D341Med (cell line): ENCODE measurements at regions not wholly inside any gene's neighbourhood (a gene's known extent, or its start where the extent isn't known, plus 50 kb on each side); places are given as distances from the start of the nearest gene placed in this dataset.

ENCODE experiments used
- DNase-seq: peaks from one replicate; pipeline ENCODE4 v3.0.0; 2012; ENCODE audit warnings: low spot score

GRCh38 chr9:99327667-99328066 lies 105.6 kb downstream of the SEC61B start:
- no peak for DNase-seq

GRCh38 chr9:99335280-99335679 lies 113.2 kb downstream of the SEC61B start:
- no peak for DNase-seq

GRCh38 chr9:99336005-99336404 lies 113.9 kb downstream of the SEC61B start:
- DNase-seq = no peak

DNA sequence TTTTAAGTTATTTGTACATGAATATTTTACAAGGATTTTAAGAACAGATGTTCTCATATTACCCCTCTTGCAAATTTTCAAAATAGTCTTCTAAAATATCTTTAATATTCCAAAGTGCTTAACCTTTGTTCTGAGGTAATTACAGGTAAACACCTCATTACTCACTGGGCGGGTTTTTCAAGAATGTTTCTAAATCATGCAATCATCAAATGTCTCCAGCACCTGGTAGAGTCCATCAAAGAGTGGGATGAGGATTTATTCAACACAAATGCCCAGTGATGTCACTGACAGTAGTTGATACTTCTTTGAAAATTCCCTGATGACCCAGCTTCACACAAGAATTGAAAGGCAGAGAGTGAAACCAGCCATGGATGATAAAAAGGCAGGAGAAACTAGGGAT lies 114.4 kb downstream of the SEC61B start:
- no peak for DNase-seq

GRCh38 chr9:99340281-99340680 lies 118.2 kb downstream of the SEC61B start:
- DNase-seq = no peak

- no peak for DNase-seq
These were observed 119.6 kb downstream of the SEC61B start for GRCh38 chr9:99341686-99342085.

- DNase-seq = no peak
These were observed 123.4 kb downstream of the SEC61B start for GRCh38 chr9:99345451-99345850.

- no peak for DNase-seq
These were observed 123.9 kb downstream of the SEC61B start for GRCh38 chr9:99345942-99346341.

- DNase-seq = no peak
These were observed 125.5 kb downstream of the SEC61B start for GRCh38 chr9:99347568-99347967.

DNA sequence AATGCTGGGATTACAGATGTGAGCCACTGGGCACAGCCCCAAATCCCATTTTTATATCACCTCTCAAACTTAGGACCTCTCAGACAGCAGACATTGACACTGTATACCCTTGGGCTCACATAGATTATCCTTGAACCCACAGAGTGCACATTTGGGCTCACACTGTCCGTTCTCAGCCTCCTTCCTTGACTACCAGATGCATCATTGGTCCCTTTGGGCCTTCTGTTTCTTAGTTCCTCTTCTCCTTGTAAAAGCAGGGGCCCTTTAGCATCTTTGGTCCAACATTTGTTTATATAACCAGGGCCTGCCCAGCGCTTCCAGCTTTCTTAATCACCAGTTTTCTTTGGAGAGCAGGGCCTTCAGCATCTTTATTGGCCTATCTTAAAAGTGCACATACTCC lies 126.2 kb downstream of the SEC61B start:
- DNase-seq = no peak

DNA sequence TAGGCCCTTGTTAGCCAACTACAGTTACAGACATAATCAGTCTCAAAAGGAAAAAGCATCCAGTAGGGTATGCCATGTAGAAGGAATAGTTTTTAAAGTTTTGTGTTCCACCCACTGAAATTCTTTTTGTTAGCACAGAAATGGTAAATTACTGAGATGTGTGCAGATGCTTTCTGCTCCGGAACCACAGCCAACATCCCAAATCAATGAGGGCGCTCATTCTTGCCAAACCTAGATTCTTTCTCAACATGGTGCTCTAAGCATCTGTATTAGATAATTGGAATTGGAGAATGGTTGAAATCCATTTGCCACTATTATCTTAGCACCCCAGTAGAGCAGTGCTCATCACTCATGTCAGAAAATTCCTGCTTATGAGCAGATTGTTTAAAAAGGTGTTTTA lies 127.8 kb downstream of the SEC61B start:
- no peak for DNase-seq

GRCh38 chr9:99350461-99350860 lies 128.4 kb downstream of the SEC61B start:
- DNase-seq = no peak

- no peak for DNase-seq
These were observed 129.6 kb downstream of the SEC61B start for GRCh38 chr9:99351647-99352046.

DNA sequence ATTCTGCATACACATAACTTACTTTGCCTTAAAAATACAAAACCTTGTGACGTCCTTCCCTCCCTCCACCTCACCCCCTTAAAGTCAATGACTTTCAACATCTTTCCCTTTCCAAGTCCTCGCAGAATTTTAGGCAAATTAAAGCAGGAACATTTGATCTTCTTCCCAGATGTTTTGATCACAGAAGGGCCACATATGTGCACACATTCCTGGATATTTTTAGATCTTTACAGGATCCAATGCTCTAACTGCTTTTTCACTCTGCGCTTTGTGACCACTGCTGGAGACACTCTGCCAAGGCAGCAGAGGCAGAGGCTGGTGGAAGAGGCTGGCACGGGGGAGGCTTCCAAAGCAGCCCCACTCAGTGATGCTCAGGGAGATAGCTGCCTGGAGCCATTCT lies 130.7 kb downstream of the SEC61B start:
- DNase-seq = no peak

DNA sequence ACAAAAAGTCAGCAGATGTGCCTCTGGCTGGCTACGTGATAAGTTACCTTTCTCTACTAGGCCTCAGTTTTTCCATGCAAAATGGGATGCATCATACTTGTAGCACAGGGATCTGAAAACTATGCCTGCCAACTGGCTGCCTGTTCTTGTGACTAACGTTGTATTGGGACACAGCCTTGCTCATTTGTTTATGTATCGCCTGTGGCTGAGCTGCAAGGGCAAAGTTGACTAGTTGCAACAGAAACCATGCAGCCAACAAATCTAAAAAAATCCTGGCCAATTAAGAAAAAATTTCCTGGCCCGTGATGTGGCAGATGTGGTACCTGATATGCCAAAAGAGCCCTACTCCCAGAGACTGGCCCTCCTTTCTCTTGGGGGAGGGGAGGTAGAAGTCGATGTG lies 131.3 kb downstream of the SEC61B start:
- no peak for DNase-seq

DNA sequence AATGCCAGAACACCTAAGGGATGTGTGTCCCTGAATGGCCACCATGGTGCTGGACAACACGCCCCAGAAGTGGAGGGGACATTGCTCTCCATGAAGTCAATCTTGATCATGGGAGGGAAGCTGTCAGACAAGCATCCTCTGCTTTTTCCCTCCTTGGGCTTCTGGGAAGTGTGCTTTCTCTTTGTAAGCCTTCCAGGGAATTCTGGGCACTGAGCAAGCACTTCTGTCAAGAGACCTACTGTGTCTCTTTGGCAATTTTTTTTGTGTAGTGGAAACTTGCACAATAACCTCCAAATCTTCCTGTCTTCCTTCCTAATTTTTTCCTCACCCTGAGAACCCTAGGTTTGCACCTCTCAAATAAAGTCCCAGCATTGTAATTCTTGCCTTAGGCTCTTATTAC lies 132.0 kb downstream of the SEC61B start:
- DNase-seq = no peak

- DNase-seq = no peak
These were observed 134.5 kb downstream of the SEC61B start for GRCh38 chr9:99356512-99356971.

- DNase-seq = no peak
These were observed 135.5 kb downstream of the SEC61B start for GRCh38 chr9:99357575-99357974.

GRCh38 chr9:99358668-99359067 lies 136.6 kb downstream of the SEC61B start:
- DNase-seq = no peak

DNA sequence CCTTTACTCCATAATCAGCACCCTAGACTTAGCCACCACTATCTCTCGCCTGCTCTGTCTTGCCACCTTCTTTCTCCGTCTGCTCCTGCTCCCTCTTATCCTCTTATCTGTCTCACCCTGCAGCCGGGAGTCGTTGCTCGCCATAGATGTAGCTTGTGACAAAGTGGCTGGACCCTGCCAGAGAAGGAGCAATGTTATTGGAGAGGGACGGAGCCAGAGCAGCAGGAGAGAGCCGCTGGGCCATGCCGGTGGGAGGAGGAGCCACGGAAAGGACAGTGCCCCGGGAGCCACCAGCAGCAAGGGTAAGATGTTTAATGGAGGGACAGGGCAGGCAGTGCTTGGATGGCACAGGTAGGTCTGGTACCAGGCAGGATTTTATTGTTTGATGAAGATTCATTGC lies 137.3 kb downstream of the SEC61B start:
- DNase-seq = no peak

GRCh38 chr9:99360026-99360425 lies 137.9 kb downstream of the SEC61B start:
- no peak for DNase-seq

GRCh38 chr9:99361817-99362216 lies 139.7 kb downstream of the SEC61B start:
- no peak for DNase-seq

DNA sequence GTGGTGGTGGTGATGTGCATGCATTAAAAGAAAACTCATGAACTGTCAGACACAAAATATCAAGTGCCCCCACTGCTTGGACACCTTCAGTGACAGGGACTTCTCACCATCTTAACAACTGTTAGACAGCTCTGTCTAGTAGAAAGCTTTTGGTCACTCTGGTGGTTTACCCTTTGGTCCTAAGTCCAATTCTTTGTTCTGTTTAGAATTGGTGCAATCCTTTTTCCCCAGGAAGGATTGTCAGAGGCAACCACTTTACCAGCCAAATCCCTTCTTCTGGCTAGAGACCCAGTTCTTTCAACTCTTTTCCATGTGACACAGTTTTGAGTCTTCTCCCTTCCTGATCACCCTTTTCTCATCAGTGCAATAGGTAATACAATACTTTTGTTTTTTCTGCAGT lies 140.2 kb downstream of the SEC61B start:
- DNase-seq = no peak

DNA sequence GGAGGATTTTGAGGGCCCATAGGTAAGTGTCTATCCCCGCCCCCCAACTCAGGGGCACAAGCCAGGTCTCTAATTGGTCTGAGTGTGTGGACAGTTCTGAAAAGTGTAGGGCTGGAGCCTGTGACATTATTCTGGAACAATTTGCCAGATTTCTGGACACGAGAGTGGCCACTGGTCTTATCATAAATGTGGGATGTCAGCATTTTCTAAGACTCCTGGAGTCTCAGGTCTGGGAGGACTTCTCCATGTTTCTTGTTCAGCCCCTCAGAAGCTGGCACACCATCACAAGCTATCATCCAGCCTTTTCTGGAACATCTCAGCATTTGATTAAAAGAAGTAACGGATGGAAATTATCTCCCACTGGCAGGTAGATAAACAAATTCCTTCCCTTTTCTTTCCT lies 141.4 kb downstream of the SEC61B start:
- DNase-seq = no peak
